ENCODE measurements at regions not wholly inside any gene's neighbourhood (a gene's known extent, or its start where the extent isn't known, plus 50 kb on each side); places are given as distances from the start of the nearest gene placed in this dataset.
A peak's percentile ranks its signal among the peaks of the same experiment; 100 is the strongest.

DNA sequence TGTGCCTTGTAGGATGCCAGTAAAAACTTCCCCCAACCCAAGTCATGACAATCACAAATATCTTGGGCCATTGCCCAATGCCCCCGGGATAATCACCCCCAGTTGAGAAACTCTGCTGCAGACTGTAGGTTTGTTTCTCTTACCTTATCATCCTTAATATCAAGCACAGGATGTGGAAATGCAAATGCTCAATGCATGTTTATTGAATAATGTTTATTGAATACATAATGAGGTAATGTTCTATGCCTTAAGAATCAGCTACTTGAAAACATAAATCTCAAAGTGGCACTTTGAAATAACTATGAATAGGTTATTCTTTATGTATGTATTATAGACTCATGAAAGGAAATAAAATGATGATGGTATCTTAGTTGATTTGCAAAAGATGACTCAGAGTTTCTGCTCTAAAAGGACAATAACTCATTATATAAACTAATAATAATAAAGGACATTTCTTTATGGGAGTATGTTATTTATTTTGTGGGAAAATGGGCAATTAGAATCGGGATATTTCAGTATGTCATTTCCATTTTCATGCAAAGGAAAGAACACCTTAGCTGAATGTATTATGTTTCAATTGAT, 414.2 kb downstream of the EFNB2 start:
- H3K4me3 ChIP-seq (ENCODE audit: low read length) = no peak overlapping the region
- H3K4me1 ChIP-seq (ENCODE audit: insufficient read depth, low read length) = peaks cover 50% of the 10 kb centered on the region
- CTCF ChIA-PET = no interaction called here
- ATAC-seq = peak; percentile 81
- TF ChIP-seq EZH2 (IDR thresholded peaks at IDR 0.05; ENCODE audit: low read length, unreplicated experiment) (no peak), EZH2phosphoT487 (IDR thresholded peaks at IDR 0.05; ENCODE audit: borderline replicate concordance, low read length) (no peak)
- TF ChIP-seq, protein P1, sequence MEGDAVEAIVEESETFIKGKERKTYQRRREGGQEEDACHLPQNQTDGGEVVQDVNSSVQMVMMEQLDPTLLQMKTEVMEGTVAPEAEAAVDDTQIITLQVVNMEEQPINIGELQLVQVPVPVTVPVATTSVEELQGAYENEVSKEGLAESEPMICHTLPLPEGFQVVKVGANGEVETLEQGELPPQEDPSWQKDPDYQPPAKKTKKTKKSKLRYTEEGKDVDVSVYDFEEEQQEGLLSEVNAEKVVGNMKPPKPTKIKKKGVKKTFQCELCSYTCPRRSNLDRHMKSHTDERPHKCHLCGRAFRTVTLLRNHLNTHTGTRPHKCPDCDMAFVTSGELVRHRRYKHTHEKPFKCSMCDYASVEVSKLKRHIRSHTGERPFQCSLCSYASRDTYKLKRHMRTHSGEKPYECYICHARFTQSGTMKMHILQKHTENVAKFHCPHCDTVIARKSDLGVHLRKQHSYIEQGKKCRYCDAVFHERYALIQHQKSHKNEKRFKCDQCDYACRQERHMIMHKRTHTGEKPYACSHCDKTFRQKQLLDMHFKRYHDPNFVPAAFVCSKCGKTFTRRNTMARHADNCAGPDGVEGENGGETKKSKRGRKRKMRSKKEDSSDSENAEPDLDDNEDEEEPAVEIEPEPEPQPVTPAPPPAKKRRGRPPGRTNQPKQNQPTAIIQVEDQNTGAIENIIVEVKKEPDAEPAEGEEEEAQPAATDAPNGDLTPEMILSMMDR (conservative IDR thresholded peaks at IDR 0.05; ENCODE audit: low read depth, low read length) = no peak
- no peaks in the 10 kb centered on the region for H4K20me1 ChIP-seq (ENCODE audit: low read length)
- H3K79me2 ChIP-seq (ENCODE audit: low read length) = no peaks in the 10 kb centered on the region
- H3K9me3 ChIP-seq (ENCODE audit: low read length) = no peaks in the 10 kb centered on the region
- no peaks in the 10 kb centered on the region for H3K27me3 ChIP-seq (ENCODE audit: low read length)
- DNase-seq = peak; percentile 70
- H2AFZ ChIP-seq (ENCODE audit: low read length) = no peak overlapping the region
- peak overlapping the region; percentile 50 for H3K4me2 ChIP-seq (ENCODE audit: low read length)
- H3K27ac ChIP-seq (ENCODE audit: low read length) = peak overlapping the region; percentile 92
- H3K9ac ChIP-seq (ENCODE audit: low read length) = peak overlapping the region; percentile 61
- intact Hi-C loops (cut with micrococcal nuclease) = loop anchor here (1.0 to 2.0 kb wide), 2 partner anchors 17 to 24 kb away; no protein-coding TSS in a partner anchor
- BruUV-seq (replicated peaks) = no TSS peak
- H3F3A ChIP-seq (ENCODE audit: low read length, unreplicated experiment) = no peaks in the 10 kb centered on the region
- POLR2A ChIA-PET (ENCODE audit: unreplicated experiment) = no interaction called here
- no peaks in the 10 kb centered on the region for H3K36me3 ChIP-seq (ENCODE audit: low read depth, low read length)
- no peaks in the 10 kb centered on the region for H3K9me2 ChIP-seq (replicated peaks; ENCODE audit: low read length)

DNA sequence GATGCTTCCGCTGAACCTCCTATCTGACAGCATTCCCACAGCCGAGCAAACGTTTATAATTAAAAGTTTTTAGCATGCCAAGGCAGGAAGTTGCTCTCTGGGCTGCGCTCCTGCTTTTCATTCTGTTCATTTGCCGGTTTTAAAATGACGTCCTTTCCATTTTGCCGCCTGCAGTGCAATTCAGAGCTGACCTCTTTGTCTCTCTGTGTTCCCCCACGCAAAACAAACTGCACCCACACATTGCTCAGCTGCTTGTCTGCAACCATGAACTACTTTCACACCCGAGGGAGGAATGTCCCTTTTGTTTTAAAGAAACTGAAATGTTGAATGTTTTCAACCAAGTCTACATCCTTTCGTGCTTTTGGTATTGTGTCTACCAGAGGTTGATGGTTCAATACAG, 416.5 kb downstream of the EFNB2 start:
- Histone ChIP-seq H3K27me3 (ENCODE audit: low read length) (no peaks in the 10 kb centered on the region), H2AFZ (ENCODE audit: low read length) (no peak overlapping the region), H3F3A (ENCODE audit: low read length, unreplicated experiment) (no peaks in the 10 kb centered on the region), H3K79me2 (ENCODE audit: low read length) (no peaks in the 10 kb centered on the region), H3K4me2 (ENCODE audit: low read length) (no peak overlapping the region), H3K36me3 (ENCODE audit: low read depth, low read length) (no peaks in the 10 kb centered on the region), H4K20me1 (ENCODE audit: low read length) (no peaks in the 10 kb centered on the region), H3K27ac (ENCODE audit: low read length) (no peak overlapping the region), H3K9me3 (ENCODE audit: low read length) (no peaks in the 10 kb centered on the region), H3K9me2 (replicated peaks; ENCODE audit: low read length) (no peaks in the 10 kb centered on the region), H3K4me3 (ENCODE audit: low read length) (no peak overlapping the region), H3K9ac (ENCODE audit: low read length) (no peak overlapping the region), H3K4me1 (ENCODE audit: insufficient read depth, low read length) (peaks cover 64% of the 10 kb centered on the region)
- ATAC-seq = no peak
- TF ChIP-seq, protein P1 (conservative IDR thresholded peaks at IDR 0.05; ENCODE audit: low read depth, low read length) = no peak
- TF ChIP-seq EZH2phosphoT487 (IDR thresholded peaks at IDR 0.05; ENCODE audit: borderline replicate concordance, low read length) = no peak
- no peak for TF ChIP-seq EZH2 (IDR thresholded peaks at IDR 0.05; ENCODE audit: low read length, unreplicated experiment)
- no peak for DNase-seq
- BruUV-seq (replicated peaks) = no TSS peak
- intact Hi-C loops (cut with micrococcal nuclease) = no loop called here
- ChIA-PET POLR2A (ENCODE audit: unreplicated experiment) (no interaction called here), CTCF (no interaction called here)

DNA sequence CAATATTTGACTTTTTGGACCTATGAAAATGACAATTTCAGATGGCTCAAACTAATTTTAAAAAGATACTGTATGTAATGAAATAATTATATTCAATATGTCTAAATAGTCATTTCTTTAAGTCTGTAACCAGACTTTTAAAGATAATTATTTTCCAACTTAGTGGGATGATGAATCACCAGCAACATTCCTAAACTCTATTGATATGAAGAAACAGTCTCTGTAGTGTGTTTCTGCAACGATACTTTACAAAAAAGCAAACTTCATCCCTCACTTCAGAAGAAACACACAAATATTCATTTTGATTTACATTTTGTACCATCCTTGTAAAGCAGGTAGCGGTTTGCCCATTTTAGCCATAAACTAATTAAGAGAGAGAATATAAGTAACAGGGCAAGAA, 417.4 kb downstream of the EFNB2 start:
- Histone ChIP-seq H3K9me3 (ENCODE audit: low read length) (no peaks in the 10 kb centered on the region), H3K4me3 (ENCODE audit: low read length) (no peak overlapping the region), H4K20me1 (ENCODE audit: low read length) (no peaks in the 10 kb centered on the region), H3K4me2 (ENCODE audit: low read length) (peak overlapping the region; percentile 72), H3K36me3 (ENCODE audit: low read depth, low read length) (no peaks in the 10 kb centered on the region), H3K27ac (ENCODE audit: low read length) (peak overlapping the region; percentile 78), H2AFZ (ENCODE audit: low read length) (no peak overlapping the region), H3F3A (ENCODE audit: low read length, unreplicated experiment) (no peaks in the 10 kb centered on the region), H3K9me2 (replicated peaks; ENCODE audit: low read length) (no peaks in the 10 kb centered on the region), H3K9ac (ENCODE audit: low read length) (no peak overlapping the region), H3K79me2 (ENCODE audit: low read length) (no peaks in the 10 kb centered on the region), H3K4me1 (ENCODE audit: insufficient read depth, low read length) (peaks cover 64% of the 10 kb centered on the region), H3K27me3 (ENCODE audit: low read length) (no peaks in the 10 kb centered on the region)
- TF ChIP-seq EZH2 (IDR thresholded peaks at IDR 0.05; ENCODE audit: low read length, unreplicated experiment) (no peak), EZH2phosphoT487 (IDR thresholded peaks at IDR 0.05; ENCODE audit: borderline replicate concordance, low read length) (no peak)
- CTCF ChIA-PET = no interaction called here
- DNase-seq = no peak
- ATAC-seq = no peak
- BruUV-seq (replicated peaks) = no TSS peak
- POLR2A ChIA-PET (ENCODE audit: unreplicated experiment) = no interaction called here
- intact Hi-C loops (cut with micrococcal nuclease) = no loop called here
